NCI-H2196 treated with DMSO at 0.1 percent for 48 hours (cell line): ENCODE measurements at regions not wholly inside any gene's neighbourhood (a gene's known extent, or its start where the extent isn't known, plus 50 kb on each side); places are given as distances from the start of the nearest gene placed in this dataset.
"Not testable (repeated sequence)": the region's sequence is repeated elsewhere in the genome, so short reads cannot be mapped to it uniquely, and the experiment has no call there.

Source experiments
- DNase-seq: peaks from one replicate; lab custom pipeline; 2025; ENCODE audit not compliant: unreplicated experiment; lab: John Stamatoyannopoulos, UW

- no peak for DNase-seq
These were observed 233.1 kb upstream of the FERMT1 start for GRCh38 chr20:6355754-6356451.

- DNase-seq, result no peak
These were observed 226.1 kb upstream of the FERMT1 start for GRCh38 chr20:6348908-6349307.

- DNase-seq, result no peak
These were observed 225.1 kb upstream of the FERMT1 start for GRCh38 chr20:6347916-6348315.

- DNase-seq, result no peak
These were observed 218.7 kb upstream of the FERMT1 start for GRCh38 chr20:6341491-6341890.

- no peak for DNase-seq
These were observed 216.3 kb upstream of the FERMT1 start for GRCh38 chr20:6339176-6339575.

- DNase-seq, result no peak
These were observed 210.3 kb upstream of the FERMT1 start for GRCh38 chr20:6333110-6333509.

GRCh38 chr20:6321235-6321634, 198.4 kb upstream of the FERMT1 start:
- not testable (repeated sequence) for DNase-seq

GRCh38 chr20:6311841-6312655, 189.2 kb upstream of the FERMT1 start:
- DNase-seq, result no peak

GRCh38 chr20:6311097-6311496, 188.3 kb upstream of the FERMT1 start:
- no peak for DNase-seq

- DNase-seq, result no peak
These were observed 182.7 kb upstream of the FERMT1 start for GRCh38 chr20:6305536-6305935.

- DNase-seq, result no peak
These were observed 179.2 kb upstream of the FERMT1 start for GRCh38 chr20:6302041-6302440.

- no peak for DNase-seq
These were observed 176.6 kb upstream of the FERMT1 start for GRCh38 chr20:6299456-6299855.

GRCh38 chr20:6298049-6298448, 175.2 kb upstream of the FERMT1 start:
- no peak for DNase-seq

- DNase-seq, result no peak
These were observed 173.0 kb upstream of the FERMT1 start for GRCh38 chr20:6295867-6296256.

GRCh38 chr20:6295127-6295866, 172.5 kb upstream of the FERMT1 start:
- DNase-seq, result peak; percentile 5

- no peak for DNase-seq
These were observed 164.6 kb upstream of the FERMT1 start for GRCh38 chr20:6287471-6287870.

- no peak for DNase-seq
These were observed 159.8 kb upstream of the FERMT1 start for GRCh38 chr20:6282642-6283041.

GRCh38 chr20:6277661-6278240, 154.9 kb upstream of the FERMT1 start:
- no peak for DNase-seq

GRCh38 chr20:6270404-6270803, 147.6 kb upstream of the FERMT1 start:
- DNase-seq, result not testable (repeated sequence)

- DNase-seq, result no peak
These were observed 146.5 kb upstream of the FERMT1 start for GRCh38 chr20:6269168-6269873.
